GM18907 (cell line): ENCODE measurements at regions not wholly inside any gene's neighbourhood (a gene's known extent, or its start where the extent isn't known, plus 50 kb on each side); places are given as distances from the start of the nearest gene placed in this dataset.

Experiments used
- ATAC-seq: cut with Tn5 transposase; IDR thresholded peaks from one replicate; pipeline ENCODE4 v1.9.1; 2021; ENCODE audit warnings: mild to moderate bottlenecking, moderate library complexity; ENCODE audit not compliant: unreplicated experiment

- no peak for ATAC-seq
Measured at GRCh38 chr10:3526727-3527501, 258.1 kb downstream of the KLF6 start.

GRCh38 chr10:3525832-3526449 lies 259.1 kb downstream of the KLF6 start:
- no peak for ATAC-seq

- no peak for ATAC-seq
Measured at GRCh38 chr10:3524086-3524960, 260.7 kb downstream of the KLF6 start.

GRCh38 chr10:3523309-3524050 lies 261.5 kb downstream of the KLF6 start:
- ATAC-seq = no peak

GRCh38 chr10:3516923-3517255 lies 268.1 kb downstream of the KLF6 start:
- ATAC-seq = no peak

- no peak for ATAC-seq
Measured at GRCh38 chr10:3516234-3516922, 268.6 kb downstream of the KLF6 start.

- no peak for ATAC-seq
Measured at GRCh38 chr10:3514691-3515090, 270.3 kb downstream of the KLF6 start.

- no peak for ATAC-seq
Measured at GRCh38 chr10:3512263-3512662, 272.7 kb downstream of the KLF6 start.

- ATAC-seq = no peak
Measured at GRCh38 chr10:3511483-3511882, 273.5 kb downstream of the KLF6 start.

- ATAC-seq = no peak
Measured at GRCh38 chr10:3510741-3511140, 274.3 kb downstream of the KLF6 start.

- ATAC-seq = no peak
Measured at GRCh38 chr10:3509355-3509754, 275.7 kb downstream of the KLF6 start.

GRCh38 chr10:3503299-3503698 lies 281.7 kb downstream of the KLF6 start:
- ATAC-seq = no peak

GRCh38 chr10:3502673-3503072 lies 282.3 kb downstream of the KLF6 start:
- ATAC-seq = no peak

GRCh38 chr10:3500408-3500856 lies 284.6 kb downstream of the KLF6 start:
- no peak for ATAC-seq

GRCh38 chr10:3499120-3499519 lies 285.9 kb downstream of the KLF6 start:
- ATAC-seq = no peak

GRCh38 chr10:3497581-3497980 lies 287.4 kb downstream of the KLF6 start:
- ATAC-seq = no peak

GRCh38 chr10:3496138-3496537 lies 288.9 kb downstream of the KLF6 start:
- ATAC-seq = no peak

- no peak for ATAC-seq
Measured at GRCh38 chr10:3495281-3495680, 289.7 kb downstream of the KLF6 start.

GRCh38 chr10:3494838-3495230 lies 290.2 kb downstream of the KLF6 start:
- ATAC-seq = no peak

GRCh38 chr10:3494131-3494837 lies 290.7 kb downstream of the KLF6 start:
- ATAC-seq = no peak
